A673 (cell line): ENCODE measurements at regions not wholly inside any gene's neighbourhood (a gene's known extent, or its start where the extent isn't known, plus 50 kb on each side); places are given as distances from the start of the nearest gene placed in this dataset.

Source experiments
- BruUV-seq: library from RNA; stranded (reverse); fragments of 400-500 nt; replicated peaks from 2 replicates; lab custom pipeline; 2021; lab: Mats Ljungman, UMichigan
- CTCF ChIA-PET: fragments of 300-600 bp; sonication (Branson Sonifier 250); formaldehyde crosslinking; loops from one replicate; lab custom pipeline; 2022; ENCODE audit warnings: antibody characterized with exemption; lab: Charles Lee
- POLR2A ChIA-PET: fragments of 300-600 bp; sonication (Branson Sonifier 250); formaldehyde crosslinking; loops from one replicate; lab custom pipeline; 2022; ENCODE audit warnings: antibody characterized with exemption; ENCODE audit not compliant: low non-redundant PET; lab: Charles Lee
- DNase-seq: peaks from one replicate; pipeline ENCODE4 v3.0.0-alpha.2; 2015; ENCODE audit warnings: low spot score
- H3K27ac ChIP-seq: fragments of 200-600 bp; sonication (generic); 2 replicates; pipeline ENCODE4 v1.5.1; 2016; ENCODE audit warnings: mixed run types, low read depth, mild to moderate bottlenecking, mixed read lengths, antibody characterized with exemption, low read length; ENCODE audit not compliant: poor library complexity, severe bottlenecking
- H3K27me3 ChIP-seq: fragments of 200-600 bp; sonication (generic); replicated peaks from 2 replicates; pipeline ENCODE4 v1.6.1; 2017; ENCODE audit warnings: mixed run types, low read depth, mild to moderate bottlenecking, mixed read lengths, antibody characterized with exemption, low read length; ENCODE audit not compliant: insufficient read depth, poor library complexity
- H3K36me3 ChIP-seq: fragments of 200-600 bp; sonication (generic); 2 replicates; pipeline ENCODE4 v1.6.1; 2016; ENCODE audit warnings: mixed run types, mild to moderate bottlenecking, mixed read lengths, antibody characterized with exemption, low read length; ENCODE audit not compliant: insufficient read depth, poor library complexity, severe bottlenecking
- H3K4me1 ChIP-seq: fragments of 200-600 bp; sonication (generic); 2 replicates; pipeline ENCODE4 v1.6.1; 2017; ENCODE audit warnings: mixed run types, mild to moderate bottlenecking, mixed read lengths, antibody characterized with exemption, low read length; ENCODE audit not compliant: insufficient read depth, poor library complexity, severe bottlenecking
- H3K4me3 ChIP-seq: fragments of 200-600 bp; sonication (generic); 2 replicates; pipeline ENCODE4 v1.5.1; 2016; ENCODE audit warnings: low read depth, mixed run types, mild to moderate bottlenecking, mixed read lengths, low read length; ENCODE audit not compliant: poor library complexity, severe bottlenecking
- H3K9me3 ChIP-seq: fragments of 200-600 bp; sonication (generic); 2 replicates; pipeline ENCODE4 v1.6.1; 2016; ENCODE audit warnings: mixed run types, low read depth, mild to moderate bottlenecking, mixed read lengths, antibody characterized with exemption, low read length; ENCODE audit not compliant: poor library complexity, severe bottlenecking
- EZH2 ChIP-seq: fragments of 200-600 bp; sonication (generic); IDR thresholded peaks from 2 replicates; pipeline ENCODE4 v1.6.1; 2017; ENCODE audit warnings: borderline replicate concordance, low read depth, mild to moderate bottlenecking, mixed read lengths, antibody characterized with exemption, low read length; ENCODE audit not compliant: poor library complexity, severe bottlenecking
- intact Hi-C: fragments of 100-400 bp; cut with micrococcal nuclease; formaldehyde crosslinking; loops from one replicate; pipeline ENCODE4 v1.10.0; 2022; ENCODE audit not compliant: unreplicated experiment
- TF ChIP-seq, protein P1 (sequence below): fragments of 300-800, 200-600 bp; sonication (generic); conservative IDR thresholded peaks from 2 replicates; pipeline ENCODE4 v1.5.1; 2017; ENCODE audit warnings: low read depth, mild to moderate bottlenecking, antibody characterized with exemption, low read length, moderate library complexity, mixed read lengths

DNA sequence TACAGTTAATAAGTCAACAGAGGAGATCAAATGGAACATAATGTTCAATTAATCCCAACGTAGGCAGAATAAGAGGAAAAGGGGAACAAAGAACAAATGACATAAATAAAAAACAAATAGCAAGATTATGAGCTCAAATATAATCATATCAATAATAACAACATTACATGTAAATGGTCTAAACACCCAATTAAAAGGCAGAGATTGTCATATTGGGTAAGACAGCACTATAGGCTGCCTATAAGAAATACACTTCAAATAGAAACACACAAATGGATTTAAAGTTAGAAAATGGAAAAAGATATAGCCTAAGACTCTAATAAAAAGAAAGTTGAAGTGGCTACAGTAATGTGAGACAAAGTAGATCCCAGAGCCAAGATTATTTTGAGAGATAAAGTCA lies 126.4 kb upstream of the PTER start:
- intact Hi-C loops: no loop called here
- H3K4me1 ChIP-seq: no peaks in the 10 kb centered on the region
- peaks cover 7% of the 10 kb centered on the region for H3K27me3 ChIP-seq
- CTCF ChIA-PET: no interaction called here
- TF ChIP-seq, protein P1, sequence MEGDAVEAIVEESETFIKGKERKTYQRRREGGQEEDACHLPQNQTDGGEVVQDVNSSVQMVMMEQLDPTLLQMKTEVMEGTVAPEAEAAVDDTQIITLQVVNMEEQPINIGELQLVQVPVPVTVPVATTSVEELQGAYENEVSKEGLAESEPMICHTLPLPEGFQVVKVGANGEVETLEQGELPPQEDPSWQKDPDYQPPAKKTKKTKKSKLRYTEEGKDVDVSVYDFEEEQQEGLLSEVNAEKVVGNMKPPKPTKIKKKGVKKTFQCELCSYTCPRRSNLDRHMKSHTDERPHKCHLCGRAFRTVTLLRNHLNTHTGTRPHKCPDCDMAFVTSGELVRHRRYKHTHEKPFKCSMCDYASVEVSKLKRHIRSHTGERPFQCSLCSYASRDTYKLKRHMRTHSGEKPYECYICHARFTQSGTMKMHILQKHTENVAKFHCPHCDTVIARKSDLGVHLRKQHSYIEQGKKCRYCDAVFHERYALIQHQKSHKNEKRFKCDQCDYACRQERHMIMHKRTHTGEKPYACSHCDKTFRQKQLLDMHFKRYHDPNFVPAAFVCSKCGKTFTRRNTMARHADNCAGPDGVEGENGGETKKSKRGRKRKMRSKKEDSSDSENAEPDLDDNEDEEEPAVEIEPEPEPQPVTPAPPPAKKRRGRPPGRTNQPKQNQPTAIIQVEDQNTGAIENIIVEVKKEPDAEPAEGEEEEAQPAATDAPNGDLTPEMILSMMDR: no peak
- TF ChIP-seq EZH2: no peak
- no peaks in the 10 kb centered on the region for H3K9me3 ChIP-seq
- H3K27ac ChIP-seq: no peak overlapping the region
- H3K4me3 ChIP-seq: no peak overlapping the region
- DNase-seq: no peak
- POLR2A ChIA-PET: no interaction called here
- no TSS peak for BruUV-seq
- H3K36me3 ChIP-seq: no peaks in the 10 kb centered on the region

DNA sequence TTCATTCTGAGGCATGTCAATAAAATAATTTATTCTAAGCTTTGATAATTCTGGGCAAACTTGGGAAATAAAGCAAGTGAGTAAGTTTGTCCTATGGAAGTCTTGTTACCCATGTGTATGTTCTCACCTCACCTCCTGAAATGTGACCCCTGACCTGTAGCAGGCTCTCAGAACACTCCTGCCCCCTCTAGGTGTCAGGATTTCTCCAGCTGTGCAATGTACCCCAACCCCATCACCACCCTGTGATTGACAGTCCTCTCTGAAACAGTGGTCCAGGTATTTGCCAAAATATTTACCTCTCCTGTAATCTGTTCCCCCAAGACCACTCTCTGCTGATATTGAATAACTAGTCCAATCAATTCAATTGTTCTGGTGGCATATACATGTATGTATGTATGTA lies 122.6 kb upstream of the PTER start:
- H3K4me3 ChIP-seq: no peak overlapping the region
- intact Hi-C loops: no loop called here
- CTCF ChIA-PET: no interaction called here
- no peak for DNase-seq
- no peak overlapping the region for H3K27ac ChIP-seq
- H3K27me3 ChIP-seq: peaks cover 15% of the 10 kb centered on the region
- BruUV-seq: no TSS peak
- POLR2A ChIA-PET: no interaction called here
- TF ChIP-seq EZH2: no peak
- TF ChIP-seq, protein P1: no peak
- no peaks in the 10 kb centered on the region for H3K4me1 ChIP-seq
- H3K36me3 ChIP-seq: no peaks in the 10 kb centered on the region
- no peaks in the 10 kb centered on the region for H3K9me3 ChIP-seq

DNA sequence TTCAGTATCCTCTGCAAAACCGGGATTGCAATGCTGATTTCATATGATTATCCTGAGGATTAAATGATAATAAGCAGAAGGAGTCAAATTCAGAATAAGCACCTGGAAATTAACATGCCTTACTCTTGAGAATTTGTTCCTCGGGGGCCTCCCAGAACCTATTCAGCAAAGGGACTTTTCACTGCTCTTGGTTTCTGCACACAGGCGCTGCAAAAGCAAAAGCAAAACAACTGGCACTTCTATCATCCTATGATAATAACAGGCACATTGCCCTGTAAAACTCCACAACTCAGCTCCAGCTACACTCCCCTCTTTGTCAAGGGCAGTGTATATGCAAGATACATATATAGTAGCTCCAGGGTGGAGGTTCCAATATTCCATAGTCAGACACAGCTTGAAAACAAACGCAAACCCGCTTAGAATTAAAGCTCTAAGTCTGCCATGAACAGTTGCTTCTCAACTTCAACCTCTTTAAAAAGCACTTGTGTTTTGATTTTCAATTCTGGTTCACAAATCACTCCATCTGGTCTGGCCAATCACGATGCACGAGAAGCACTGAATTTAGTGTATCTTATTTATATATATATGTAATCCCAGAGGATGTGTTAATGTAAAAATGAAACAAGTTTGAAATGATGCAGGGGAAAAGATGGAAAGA lies 119.9 kb upstream of the PTER start:
- no TSS peak for BruUV-seq
- DNase-seq: no peak
- TF ChIP-seq, protein P1: no peak
- TF ChIP-seq EZH2: no peak

More for the DNA sequence above, 119.9 kb upstream of the PTER start:
- H3K9me3 ChIP-seq: no peaks in the 10 kb centered on the region
- H3K27me3 ChIP-seq: peaks cover 20% of the 10 kb centered on the region
- intact Hi-C loops: no loop called here
- ChIA-PET POLR2A (no interaction called here), CTCF (no interaction called here)
- H3K27ac ChIP-seq: no peak overlapping the region
- H3K36me3 ChIP-seq: no peaks in the 10 kb centered on the region
- H3K4me1 ChIP-seq: no peaks in the 10 kb centered on the region
- no peak overlapping the region for H3K4me3 ChIP-seq
